ENCODE measurements at regions not wholly inside any gene's neighbourhood (a gene's known extent, or its start where the extent isn't known, plus 50 kb on each side); places are given as distances from the start of the nearest gene placed in this dataset.

GRCh38 chr14:22449600-22449905, 139.5 kb downstream of the DAD1 start:
- no peak for DNase-seq

DNA sequence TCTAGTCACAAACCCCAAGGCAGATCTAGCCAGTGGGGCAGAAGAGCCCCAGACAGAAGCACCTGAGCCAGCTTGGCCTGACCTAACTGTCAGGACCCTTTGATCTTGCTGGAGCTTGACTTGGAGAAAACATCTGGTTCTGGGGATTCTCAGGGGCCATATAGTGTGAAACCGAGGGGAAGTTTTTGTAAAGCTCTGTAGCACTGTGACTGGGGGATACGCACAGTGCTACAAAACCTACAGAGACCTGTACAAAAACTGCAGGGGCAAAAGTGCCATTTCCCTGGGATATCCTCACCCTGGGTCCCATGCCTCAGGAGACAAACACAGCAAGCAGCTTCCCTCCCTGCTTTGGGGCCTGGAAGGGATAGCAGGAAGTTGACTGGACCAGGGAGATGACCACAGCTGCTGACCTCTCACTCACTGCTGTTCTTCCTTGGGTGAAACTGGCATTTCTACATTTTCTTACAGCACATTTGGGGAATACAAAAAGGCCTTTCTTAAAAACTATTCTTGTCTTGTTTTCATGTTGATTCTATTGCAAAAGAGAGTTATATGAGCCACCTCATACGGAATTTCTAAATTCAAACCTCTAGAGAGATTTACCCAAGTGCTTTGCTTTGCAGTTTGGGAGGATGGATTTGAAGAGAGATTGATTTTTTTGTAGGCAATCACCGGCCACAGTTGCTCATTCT, 140.0 kb downstream of the DAD1 start:
- no peak for DNase-seq

GRCh38 chr14:22448035-22448904, 140.8 kb downstream of the DAD1 start:
- no peak for DNase-seq

DNA sequence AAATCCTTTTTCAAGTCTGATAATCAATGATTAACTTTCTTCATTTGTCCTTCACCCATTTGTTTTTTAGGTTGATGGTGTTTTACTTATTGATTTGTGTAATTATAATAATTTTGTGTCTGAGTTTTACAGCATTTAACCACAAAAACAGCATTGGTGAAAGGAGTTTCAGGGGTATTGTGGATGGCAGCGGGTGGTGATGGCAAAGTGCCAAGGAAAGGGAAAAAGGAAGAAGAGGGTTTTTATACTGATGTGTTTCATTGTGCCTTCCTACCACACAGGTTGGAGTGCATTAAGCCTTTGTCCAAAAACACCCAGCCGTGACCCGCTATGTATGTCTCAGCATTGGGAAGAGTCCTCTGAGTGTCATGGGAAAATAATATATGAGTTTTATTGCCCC, 150.3 kb downstream of the DAD1 start:
- no peak for DNase-seq

- DNase-seq = no peak
Observed at GRCh38 chr14:22434901-22435550, 154.0 kb downstream of the DAD1 start.

DNA sequence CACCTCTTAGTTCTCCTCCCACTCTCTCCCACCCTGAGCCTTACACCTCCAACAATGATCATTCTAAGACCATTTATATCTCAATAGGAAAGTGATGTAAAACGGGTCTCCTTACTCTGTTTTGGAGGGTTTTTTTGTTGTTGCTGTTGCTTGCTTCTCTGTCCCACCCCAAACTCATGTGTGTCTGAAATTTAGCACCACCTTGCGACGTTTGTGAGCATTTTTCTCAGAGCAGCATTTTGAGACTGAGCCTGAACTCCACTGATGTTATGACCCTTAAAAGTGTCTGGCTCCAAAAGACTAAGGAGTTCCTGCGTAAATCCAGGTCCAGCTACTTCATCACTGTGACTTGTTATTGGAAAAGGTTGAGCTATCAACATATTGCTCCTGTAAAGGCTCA, 155.0 kb downstream of the DAD1 start:
- DNase-seq = no peak

- no peak for DNase-seq
Observed at GRCh38 chr14:22433069-22433468, 156.0 kb downstream of the DAD1 start.

- DNase-seq = no peak
Observed at GRCh38 chr14:22432348-22432976, 156.6 kb downstream of the DAD1 start.

DNA sequence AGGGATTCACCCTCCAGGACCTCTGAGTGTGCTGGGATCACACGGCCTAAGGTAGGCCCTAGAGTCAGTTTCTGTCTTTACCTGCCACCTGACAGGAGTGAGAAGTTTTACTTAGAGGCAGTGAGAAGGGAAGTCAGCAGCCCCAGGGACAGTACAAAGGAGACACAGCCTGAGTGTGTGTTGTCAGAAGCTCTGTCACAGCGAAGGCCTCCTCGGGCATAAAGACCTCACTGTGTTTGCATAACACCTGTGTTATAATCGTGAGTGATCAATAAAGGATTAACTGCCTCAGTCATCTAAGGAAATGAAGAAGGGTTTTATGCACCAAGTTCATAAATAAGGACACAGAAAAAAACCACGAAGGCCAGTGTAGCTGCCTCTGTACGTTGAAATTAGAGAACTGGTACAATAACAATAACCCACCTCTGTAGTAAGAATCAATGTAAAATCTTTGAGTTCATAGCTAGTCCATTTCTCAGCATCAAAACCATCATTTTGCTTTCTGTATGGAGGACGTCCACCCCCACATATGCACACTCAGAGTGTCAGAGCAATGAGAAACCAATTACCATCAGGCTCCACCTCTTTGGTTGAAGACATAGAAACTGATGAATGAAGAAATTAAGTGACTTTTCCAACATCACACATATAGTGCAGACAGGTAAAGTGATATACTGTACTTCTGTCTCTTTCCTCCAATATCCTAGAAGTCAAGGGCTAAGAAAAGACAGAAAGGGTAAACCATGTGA, 159.3 kb downstream of the DAD1 start:
- DNase-seq = no peak

- DNase-seq = no peak
Observed at GRCh38 chr14:22428700-22429291, 160.2 kb downstream of the DAD1 start.

GRCh38 chr14:22427771-22428231, 161.2 kb downstream of the DAD1 start:
- no peak for DNase-seq

- no peak for DNase-seq
Observed at GRCh38 chr14:22426711-22427110, 162.3 kb downstream of the DAD1 start.

DNA sequence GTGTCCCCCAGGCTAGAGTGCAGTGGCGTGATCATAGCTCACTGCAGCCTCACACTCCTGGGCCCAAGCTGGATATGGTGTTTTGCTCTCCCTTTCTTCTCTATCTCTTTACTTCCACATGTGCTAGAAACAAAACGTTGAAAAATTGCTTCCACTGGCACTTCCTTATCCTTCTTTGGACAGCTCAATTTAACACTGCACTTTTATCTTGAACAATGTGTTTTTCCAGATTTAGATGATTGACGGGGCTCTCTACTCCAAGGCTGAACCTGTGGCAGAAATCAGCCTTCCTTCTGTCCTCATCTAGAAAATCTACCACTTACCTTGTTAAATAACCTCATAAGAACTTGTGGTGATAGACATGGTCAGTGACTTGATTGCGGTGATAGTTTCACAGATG, 165.1 kb downstream of the DAD1 start:
- DNase-seq = no peak

GRCh38 chr14:22422238-22422637, 166.8 kb downstream of the DAD1 start:
- no peak for DNase-seq

DNA sequence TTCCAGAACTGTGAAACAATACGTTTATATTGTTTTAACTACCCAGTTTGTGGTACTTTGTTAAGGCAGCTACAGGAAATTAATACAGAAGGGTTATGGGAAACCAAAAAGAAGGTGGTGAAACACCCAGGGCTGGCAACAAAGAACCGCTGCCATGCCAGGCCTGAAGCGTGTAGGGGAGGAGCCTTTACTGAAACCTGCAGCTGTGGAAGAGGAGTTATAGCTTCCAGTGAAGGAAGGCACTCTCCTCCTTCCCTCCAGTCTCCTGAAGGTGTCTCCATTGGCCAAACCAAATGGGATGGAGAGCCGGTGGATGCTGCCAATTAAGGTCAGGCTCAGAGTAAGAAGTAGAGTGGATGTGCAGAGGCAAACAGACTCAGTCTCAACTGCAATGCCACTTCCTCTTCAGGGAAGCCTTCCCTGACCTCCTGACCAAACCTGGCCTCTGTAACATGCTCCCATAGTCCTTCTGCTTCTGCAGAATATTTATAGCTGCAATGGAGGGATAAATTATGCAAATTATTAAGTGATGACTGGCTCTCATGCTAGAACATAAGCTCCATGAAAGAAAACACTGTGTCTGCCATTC, 168.3 kb downstream of the DAD1 start:
- no peak for DNase-seq

DNA sequence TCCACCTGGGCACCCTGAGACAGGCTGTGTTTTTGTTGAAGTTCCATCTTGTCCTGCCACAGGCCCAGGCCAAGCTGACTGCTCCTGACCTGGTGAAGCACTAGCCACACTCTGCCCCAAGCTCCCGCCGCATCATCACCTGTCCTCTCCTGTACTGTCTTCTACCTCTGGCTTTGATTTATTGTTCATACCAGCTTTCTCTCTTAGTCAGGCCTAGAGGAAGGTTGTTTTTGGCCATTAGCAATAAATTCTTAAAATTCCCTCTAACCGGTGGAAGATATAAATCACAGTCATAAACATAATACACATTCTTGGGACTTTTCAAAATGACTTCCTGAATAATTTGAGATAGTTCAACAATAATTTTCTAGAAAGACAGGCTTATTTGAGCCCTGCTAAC, 169.4 kb downstream of the DAD1 start:
- no peak for DNase-seq

- DNase-seq = no peak
Observed at GRCh38 chr14:22418631-22419030, 170.4 kb downstream of the DAD1 start.

- DNase-seq = no peak
Observed at GRCh38 chr14:22417914-22418313, 171.1 kb downstream of the DAD1 start.

DNA sequence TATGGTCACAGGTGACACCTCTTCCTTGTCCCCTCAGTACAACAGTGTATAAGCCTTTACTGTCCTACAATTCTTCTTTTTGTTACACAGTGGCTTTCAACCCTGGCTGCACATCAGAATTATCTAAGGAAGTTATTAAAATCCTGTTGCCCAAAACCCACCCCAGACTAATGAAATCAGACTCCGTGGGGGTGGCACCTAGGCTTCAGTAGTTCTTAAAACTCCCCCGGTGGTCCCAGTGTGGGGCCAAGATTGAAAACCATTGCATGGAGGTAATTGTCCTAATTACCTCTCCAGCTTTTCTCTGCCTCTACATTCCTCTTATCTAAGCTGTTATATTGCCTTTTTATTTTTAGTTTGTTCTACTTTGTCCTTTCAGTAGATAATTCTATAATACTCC, 172.8 kb downstream of the DAD1 start:
- DNase-seq = no peak

GRCh38 chr14:22415605-22415959, 173.4 kb downstream of the DAD1 start:
- DNase-seq = no peak

- no peak for DNase-seq
Observed at GRCh38 chr14:22414876-22415604, 174.0 kb downstream of the DAD1 start.
